Activated CD8-positive, alpha-beta memory T cell treated with anti-CD3 and anti-CD28 coated beads, Interleukin-2, amount 50 U/mL, for 48 hours (primary cell): ENCODE measurements at regions not wholly inside any gene's neighbourhood (a gene's known extent, or its start where the extent isn't known, plus 50 kb on each side); places are given as distances from the start of the nearest gene placed in this dataset.

Experiments used
- DNase-seq: peaks from one replicate; pipeline ENCODE4 v3.0.0-alpha.2; 2020

DNA sequence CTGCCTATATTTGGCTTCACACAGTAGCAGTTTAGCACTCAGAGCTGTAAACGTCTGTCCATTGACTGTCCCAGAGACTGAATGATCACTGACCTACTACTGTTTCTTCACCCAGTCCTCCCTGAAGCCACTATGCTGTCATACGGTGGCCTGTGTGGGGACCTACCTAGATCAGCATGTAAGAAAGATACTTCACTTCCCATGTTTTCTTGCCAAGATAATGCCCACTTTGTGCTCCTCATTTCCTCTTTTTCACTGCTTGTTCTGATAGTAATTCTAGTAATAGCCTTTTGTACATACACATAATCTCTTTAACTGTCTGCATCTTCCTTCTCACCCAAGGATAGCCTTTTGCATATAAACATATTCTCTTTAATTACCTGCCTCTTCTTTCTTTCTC is 109.9 kb upstream of the TIAM2 start:
- no peak for DNase-seq

DNA sequence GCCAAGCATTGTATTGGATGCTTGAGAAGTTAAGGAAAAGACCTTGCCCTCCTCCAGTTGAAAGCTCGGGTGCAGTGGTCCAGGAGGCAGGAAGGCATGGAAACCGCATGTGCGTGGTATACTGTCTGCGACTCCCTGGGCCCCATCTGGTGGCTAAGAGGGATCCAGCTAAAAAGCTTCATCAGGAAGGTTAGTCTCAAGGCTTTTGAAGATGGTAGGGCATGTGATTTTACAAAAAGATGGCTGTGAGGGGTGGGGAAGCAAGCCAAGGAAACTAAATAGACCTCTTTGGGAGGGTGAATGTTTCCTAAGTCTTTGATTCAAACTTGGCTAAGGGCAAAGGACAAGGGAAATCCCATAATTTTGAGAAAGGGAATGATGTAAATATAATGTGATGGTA is 109.1 kb upstream of the TIAM2 start:
- no peak for DNase-seq

DNA sequence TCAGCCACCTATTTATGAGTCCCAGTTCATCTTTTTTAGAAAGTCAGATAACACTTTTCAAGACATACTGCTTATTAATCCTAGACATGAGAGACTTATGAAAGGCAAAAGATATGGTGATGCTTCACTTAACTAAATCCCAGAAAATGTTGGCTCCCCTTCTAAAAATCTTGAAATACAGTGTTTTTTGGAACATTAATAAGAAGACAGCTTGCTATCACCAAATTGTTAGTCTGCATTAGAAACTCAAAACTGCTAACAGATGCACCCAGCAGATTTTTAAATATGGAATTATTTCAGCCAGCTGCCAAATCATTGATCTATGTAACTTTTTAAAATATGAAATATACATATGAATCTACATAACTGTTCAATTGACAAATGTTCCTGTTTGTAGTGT is 108.6 kb upstream of the TIAM2 start:
- DNase-seq = no peak

DNA sequence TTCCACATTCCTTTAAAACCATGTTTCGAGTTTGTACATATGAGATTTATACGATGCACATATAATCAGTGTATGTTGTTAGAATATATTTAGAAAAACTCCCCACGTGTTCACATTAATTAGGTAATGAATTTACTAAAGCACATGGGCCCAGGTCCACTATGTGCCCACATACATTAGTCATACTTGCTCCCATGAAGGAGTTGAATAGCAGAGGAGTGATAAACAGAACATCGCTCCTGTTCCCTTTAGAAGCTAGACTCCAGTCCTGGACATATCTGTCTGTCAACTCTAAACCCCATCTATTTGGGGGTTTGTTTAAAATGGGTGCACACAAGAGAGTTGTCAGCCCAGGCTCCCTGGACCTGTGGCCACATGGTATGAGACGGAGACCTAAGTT is 108.1 kb upstream of the TIAM2 start:
- no peak for DNase-seq

DNA sequence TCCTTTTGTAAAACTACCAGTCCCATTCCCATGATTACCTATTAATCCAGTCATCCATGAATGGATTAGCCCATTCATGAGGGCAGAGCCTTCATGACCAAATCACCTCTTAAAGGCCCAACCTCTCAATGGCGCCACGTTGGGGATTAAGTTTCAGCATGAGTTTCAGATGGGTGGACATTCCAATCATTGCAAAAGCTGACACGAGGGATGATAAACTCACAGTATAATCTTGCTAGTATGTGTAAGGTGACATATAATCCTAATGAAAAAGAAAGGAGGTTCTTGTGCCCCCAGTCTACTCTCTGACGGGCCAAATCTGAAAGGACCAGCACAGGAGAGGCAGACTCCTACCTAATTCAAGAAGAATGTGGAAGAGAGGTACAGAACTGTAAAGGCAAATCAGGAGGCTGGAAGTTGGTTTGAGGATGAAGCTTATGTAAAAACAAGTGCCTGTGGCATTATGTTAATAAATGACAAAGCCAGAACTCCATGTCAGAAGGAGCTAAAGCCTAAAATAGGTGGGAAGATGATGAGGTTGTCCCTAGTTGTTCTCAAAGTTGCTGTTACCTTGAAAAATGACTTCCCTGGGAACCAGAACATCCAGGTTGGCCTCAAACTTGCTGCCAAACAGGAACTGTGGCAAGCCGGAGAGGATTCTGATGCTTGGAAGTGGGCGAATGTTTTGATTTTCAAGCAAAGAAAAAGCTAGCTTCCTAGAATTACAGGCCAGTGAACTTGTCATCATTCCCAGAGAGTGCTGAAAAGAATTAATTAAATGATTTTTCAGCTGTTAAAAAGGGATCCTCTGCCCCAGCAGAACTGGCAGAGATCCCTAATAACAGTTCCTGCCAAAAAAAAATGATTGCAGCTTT is 106.5 kb upstream of the TIAM2 start:
- no peak for DNase-seq

DNA sequence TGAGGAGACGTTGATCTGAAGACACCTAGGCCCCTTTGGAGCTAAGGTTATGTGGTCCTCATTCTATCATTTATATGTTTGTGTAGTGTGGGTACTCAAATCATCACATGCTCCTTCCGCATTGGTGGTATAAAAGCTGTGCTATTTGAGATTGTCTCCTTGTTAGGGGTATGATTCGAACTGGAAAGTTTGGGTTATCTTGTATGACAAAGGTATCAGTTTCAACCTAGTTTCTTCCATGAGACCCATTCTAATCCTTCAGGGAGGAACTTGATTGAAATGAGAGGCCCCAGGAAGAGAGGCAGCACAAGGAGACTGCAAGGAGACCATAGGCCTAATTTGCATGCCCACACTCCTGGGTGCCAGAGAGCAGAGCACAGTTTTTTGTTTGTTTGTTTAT is 104.2 kb upstream of the TIAM2 start:
- no peak for DNase-seq

DNA sequence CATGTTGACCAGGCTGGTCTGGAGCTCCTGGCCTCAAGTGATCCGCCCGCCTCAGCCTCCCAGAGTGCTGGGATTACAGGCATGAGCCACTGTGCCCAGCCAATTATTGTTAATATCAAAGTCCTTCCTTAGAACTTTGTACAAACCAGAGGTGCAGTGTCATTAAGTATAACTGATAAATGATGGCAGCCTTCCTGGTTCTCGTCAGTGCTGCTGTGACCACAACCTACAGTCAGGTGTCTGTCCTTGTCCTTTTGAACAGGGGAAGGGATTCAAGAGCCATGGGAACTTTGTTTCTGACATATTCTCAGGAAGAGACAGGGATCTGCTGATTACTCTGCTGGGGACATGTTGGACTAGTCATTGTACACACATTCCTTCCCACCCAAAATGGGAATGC is 103.2 kb upstream of the TIAM2 start:
- no peak for DNase-seq

DNA sequence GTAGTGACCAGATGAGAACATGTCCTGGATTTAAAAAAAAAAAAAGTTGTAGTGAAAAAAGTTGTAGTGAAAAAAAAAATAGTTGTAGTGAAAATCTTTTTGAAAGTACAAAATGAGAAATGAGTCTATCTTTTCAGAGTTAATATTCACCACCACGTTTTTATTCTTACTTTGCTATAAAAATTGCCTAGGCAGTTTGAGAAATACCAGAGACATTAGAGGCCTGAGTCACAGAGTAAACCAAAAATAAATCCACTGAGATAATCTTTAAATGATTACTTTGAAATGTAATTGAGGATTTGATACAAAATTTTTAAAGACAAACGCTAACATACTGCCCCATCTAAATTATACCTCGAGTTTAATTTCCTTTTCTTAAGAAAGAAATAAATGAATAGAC is 101.2 kb upstream of the TIAM2 start:
- DNase-seq = no peak

DNA sequence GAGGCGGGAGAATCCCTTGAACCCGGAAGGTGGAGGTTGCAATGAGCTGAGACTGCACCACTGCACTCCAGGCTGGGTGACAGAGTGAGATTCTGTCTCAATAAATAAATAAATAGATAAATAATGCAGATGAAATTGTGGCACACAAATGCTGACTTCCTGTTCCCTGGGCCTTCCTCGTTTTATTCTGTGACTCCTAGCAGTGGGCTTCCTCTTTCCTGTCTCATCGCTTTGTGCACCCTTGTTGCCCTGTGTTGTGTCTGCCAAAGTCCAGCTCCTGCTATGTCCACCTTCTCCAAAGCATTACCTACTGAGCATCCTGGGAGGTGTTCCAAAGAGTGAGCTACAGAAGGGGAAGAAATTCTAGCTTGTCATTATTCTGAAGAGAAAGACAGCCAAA is 100.2 kb upstream of the TIAM2 start:
- no peak for DNase-seq

DNA sequence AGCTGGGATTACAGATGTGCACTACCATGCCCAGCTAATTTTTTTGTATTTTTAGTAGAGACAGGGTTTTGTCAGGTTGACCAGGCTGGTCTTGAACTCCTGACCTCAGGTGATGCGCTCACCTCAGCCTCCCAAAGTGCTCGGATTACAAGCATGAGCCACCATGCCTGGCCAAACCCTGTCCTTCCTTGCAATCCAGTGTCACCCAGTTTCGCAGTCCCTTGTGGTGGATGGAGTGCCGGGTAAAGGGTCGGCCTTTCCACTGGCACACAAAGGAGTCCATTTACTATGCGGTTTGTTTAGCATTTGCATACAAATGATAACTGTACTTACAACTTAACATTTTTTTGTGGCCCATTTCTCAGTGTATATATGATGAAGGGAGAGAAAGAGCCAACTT is 99.3 kb upstream of the TIAM2 start:
- no peak for DNase-seq

DNA sequence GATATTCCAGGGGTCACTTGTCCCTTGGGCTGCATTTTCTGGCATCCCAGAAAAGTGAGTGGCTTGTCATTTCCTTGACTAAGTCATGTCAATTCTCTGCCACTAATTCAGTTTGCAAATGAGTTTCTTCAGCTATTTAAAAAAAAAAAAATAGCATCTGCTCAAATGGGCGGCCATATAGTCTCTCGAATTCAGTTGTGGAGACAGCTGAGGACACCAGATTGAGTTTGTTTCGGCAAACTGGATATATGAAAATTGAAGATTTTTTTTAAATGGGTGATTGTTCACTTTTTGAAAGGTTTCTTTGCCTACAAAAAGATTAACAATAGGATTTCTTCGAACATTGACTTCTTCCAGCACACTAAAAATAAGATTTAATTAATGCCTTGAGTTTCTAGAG is 96.3 kb upstream of the TIAM2 start:
- DNase-seq = no peak

DNA sequence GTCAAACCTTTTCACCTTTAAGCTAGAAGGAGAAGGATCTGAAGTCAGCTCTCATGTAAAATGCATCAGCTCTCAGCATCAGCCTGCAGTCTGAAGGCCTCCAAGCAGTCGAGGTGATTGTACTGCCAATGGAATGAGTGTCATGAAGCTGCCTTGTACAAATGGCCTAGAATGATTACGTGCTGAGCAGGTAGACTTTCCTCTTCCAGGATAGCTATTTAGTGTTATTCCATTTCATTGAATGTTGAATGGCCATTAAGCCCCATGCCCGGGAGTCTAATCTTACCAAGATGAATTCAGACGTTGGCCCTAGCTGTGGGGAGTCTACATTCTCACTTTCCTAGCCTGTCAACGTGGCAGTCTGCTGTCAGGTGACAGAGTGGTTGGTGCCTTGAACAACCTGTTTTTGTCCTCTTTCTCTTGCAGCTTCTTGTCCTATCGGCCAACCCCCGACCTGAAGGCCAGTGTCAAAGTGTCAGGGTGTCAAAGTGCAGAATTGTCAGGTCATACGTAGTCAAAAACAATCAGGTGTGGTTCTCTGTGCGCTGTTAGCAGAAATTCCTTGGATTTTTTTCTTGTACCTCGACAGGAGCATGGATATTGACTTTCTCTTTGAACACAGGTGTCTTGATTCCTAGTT is 95.2 kb upstream of the TIAM2 start:
- DNase-seq = no peak

DNA sequence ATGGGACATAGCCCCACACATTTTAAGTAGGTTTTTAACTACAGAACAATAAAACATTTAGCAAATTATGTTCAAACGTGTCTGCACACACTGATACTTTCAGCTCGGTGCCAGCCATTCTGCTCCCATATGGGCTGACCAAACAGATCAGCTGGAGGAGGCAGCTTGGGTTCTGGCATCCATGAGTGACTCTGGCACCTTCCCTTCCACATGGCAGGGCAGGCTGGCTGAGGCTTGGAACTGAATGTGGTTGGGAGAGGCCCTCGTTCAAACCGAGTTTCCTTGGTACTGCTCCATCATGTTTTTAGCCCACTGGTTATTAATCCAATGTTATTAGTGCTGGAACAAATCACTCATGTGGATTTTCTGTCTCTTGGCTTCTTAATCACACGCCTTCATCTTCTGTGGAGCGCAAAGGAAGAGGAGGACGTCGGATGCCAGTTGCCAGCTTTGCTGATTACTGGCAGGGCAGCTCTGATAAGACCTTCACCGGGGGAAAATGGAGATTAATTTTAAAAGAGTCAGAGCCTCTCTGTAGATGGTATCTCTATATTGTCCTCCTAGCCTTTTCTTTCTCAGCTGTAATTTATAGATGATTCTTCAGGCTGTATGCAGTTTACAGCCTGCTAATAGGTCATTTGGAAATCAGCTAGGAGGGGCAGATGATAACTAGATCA is 93.1 kb upstream of the TIAM2 start:
- DNase-seq = no peak

DNA sequence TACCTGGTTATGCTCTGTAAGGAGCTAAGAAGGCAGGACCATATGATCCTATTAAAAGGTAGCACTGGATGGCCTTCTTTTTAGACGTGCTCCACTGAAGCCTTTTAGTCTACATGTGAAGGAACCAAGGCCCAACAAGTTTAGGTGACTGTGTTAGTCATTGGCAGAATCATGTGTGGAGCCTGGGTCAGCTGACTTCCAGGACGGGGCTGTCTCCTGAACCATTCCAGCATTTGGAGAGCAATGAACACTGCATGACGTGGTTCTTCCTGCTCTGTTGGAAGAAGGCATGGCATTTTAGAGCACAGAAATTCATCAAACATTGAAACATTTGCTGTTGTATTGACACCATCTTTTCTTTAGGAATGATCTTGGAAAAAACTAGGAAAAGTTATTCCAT is 87.8 kb upstream of the TIAM2 start:
- DNase-seq = no peak

DNA sequence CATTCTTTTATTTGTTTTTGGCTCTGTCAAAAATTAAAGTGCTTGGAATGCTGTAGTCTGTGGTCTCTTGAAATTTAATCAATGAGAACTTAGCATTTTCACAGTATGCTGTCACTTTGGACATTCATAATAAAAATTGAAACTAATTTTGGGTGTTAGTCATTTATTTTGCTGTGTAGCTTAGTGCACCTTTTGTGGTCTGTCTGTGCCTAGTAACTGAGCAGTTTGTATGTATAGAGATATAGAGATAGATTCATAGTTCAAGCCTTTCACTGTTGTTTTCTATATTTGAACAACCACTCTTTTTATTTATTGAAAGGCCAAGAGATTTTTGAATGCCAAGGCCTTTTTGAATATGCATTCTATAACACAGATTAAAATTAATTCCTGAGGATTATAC is 86.4 kb upstream of the TIAM2 start:
- DNase-seq = no peak

DNA sequence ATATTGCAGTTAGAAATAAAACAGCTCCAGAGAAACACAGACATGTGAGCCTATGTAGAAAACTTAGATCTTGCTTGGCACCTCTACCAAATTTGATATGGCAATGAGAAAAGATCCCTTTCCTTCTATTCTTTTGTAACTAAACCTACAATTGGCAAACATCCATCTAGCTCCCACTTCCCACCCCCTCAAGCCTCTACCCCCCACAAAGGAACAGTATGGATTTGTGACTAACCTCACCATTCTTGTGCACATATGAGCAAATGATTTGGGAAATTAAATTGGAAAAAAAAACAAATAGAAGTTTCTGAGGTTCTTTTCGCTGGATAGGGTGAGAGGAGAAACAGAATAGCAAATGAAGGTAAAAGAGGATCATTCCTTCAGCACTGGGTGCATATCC is 85.8 kb upstream of the TIAM2 start:
- DNase-seq = no peak

DNA sequence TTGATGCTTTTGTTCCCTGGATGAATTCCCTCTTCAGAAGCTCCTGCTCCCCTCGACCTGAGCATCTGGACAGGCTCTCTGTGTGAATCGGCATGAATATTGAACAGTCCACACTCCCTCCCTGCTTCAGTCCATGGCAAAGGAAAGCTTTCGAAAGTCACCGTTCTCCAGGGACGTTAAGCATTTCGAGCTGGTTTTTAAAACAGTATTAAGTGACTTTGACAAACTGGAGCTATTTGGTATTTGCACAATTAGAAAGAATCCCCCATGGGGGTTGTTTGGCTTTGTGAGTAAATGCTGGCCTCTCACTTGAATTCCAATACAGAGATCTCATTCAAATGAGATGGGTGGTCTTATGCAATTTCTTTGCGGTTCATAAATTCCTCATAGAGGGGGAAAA is 85.3 kb upstream of the TIAM2 start:
- no peak for DNase-seq

DNA sequence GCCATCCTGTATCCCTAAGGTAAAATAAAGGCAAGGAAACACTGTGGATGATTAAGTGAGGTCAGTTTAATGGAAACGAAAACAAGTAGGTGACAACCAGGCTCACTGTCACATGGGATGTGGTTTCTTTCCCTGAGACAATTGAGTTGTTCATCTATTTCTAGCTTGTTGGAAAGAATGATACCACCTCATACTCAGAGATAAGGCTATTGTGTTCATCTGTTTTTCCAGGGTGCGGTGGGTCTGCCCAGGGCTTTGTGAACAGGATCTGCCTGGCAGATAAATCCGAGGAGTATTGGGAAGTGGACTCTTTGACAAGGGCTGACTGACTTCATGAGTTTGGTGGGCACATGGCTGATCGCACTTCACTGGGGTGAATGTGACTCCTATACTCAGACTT is 80.8 kb upstream of the TIAM2 start:
- DNase-seq = no peak

DNA sequence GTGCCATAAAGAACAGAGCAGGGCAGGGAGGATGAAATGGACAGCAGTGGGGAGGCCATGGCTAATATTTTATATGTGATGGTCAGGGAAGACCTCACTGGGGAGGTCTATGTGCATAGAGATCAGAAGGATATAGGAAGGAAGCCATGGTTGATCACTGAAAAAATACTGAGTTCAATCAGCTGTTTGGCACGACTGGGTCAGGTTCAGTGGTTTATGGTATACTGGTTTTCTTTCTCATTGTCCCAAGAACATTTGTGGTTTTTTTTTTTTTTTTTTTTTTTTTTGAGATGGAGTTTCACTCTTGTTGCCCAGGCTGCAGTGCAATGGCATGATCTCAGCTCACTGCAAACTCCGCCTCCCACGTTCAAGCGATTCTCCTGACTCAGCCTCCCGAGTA is 78.3 kb upstream of the TIAM2 start:
- DNase-seq = no peak

DNA sequence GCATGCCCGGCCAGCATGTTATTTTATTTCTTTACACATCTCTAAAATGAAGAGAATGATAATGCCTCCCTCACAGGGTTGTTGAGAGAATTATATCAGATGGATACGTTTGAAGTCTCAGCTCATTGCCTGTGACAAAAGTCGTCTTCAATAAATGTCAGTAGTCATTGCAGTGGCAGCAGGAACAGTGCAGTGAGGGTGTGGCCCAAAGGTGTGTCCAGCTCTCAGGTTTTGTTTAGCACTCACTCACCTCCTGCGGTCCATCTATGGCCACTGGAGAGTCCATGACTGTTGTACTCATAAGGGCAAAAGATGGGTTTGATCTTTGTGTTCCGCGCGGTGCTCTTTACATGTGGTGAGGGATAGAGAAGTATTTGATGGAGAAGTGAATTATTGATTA is 77.2 kb upstream of the TIAM2 start:
- DNase-seq = no peak

DNA sequence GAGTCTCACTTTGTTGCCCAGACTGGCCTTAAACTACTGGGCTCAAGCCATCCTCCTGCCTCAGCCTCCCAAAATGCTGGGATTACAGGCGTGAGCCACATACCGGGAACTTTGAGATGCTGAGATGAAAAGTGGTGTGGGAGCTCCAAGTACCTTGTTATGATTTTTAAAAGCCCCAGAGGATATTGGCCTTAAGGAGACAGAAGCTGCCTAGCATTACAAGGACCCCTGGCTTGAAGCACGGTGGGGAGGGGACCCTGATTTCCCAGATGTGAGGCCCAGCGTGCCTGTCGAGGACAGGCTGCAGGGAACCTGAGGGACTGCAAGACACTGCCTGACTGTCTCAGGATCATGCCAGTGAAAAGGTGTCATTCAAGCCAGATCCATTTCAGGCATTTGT is 75.3 kb upstream of the TIAM2 start:
- DNase-seq = no peak

DNA sequence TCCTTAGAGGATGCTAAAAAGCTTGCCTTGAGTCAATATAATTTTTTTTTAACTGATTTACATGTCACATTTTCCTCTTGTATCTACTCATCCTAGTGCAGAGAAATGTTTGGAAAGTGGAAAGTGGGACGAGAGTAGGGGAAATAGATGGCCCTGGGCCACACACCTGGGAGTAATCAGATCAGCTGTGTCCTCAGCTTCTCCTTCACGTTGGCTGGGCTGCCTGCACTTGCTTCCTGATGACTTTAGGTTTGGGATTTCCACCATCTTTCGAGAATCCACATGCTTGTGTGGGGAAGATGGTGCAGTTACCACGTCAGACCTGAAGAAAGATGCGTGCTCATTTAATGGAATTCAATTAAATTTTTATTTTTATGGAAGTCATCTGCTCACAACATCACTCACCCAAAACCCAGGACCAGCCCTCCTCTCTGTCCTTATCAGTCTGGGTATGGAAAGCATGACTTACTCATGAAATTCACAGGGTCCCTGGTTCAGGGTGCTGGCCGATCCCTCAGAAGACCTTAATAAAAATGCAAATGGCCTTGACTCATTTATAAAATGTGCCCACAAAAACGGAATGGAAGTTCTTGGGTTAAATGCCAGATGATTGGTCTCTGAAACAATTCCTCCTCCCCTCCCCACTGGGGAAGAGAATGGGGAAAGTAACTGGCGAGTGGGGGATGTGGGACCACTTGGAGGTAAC is 74.5 kb upstream of the TIAM2 start:
- DNase-seq = no peak

DNA sequence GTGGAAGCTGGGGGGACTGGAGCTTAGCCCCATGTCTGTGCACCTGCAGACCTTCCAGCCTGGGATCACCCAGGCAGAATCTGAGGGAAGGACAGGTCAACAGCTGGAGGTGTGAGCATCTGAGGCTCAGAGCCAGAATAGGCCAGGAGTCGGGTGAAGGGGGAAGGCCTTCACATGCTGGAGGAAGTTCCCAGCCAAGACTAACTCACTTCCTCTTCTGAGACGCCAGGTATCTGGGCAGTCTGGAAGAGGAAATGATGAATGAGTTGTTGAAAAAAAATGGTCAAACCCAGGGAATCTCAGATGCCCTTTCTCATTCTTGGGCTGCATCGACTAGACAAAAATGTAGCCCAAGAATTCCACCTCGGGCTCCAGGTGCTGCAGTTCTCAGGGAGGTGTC is 73.6 kb upstream of the TIAM2 start:
- DNase-seq = no peak
